H1 (cell line): ENCODE measurements at regions not wholly inside any gene's neighbourhood (a gene's known extent, or its start where the extent isn't known, plus 50 kb on each side); places are given as distances from the start of the nearest gene placed in this dataset.

Experiments
- CEBPB ChIP-seq: IDR thresholded peaks from 2 replicates; pipeline ENCODE4 v1.6.1; 2012; ENCODE audit warnings: low read depth, low read length
- CREB1 ChIP-seq: IDR thresholded peaks from 2 replicates; pipeline ENCODE4 v1.6.1; 2012; ENCODE audit warnings: inconsistent platforms
- EZH2 ChIP-seq: fragments of 200-600 bp; sonication (generic); IDR thresholded peaks from 2 replicates; pipeline ENCODE4 v1.7.1; 2012; ENCODE audit warnings: low read depth, mild to moderate bottlenecking, moderate library complexity, low read length, inconsistent platforms; ENCODE audit not compliant: severe bottlenecking
- GTF2F1 ChIP-seq: IDR thresholded peaks from 2 replicates; pipeline ENCODE4 v1.6.1; 2012; ENCODE audit warnings: low read depth, low read length, improper control_type of control experiment, borderline replicate concordance
- HDAC2 ChIP-seq, 2 experiments: fragments of 300-600 bp in 1 of 2; sonication (generic) in 1 of 2; IDR thresholded peaks; 2 replicates each; pipeline ENCODE4 v1.6.1; 2011 to 2012; ENCODE audit warnings: low read depth in 2 of 2, low read length in 2 of 2, mild to moderate bottlenecking in 2 of 2, moderate library complexity in 2 of 2, borderline replicate concordance in 1 of 2, inconsistent platforms in 1 of 2
- HDAC6 ChIP-seq: IDR thresholded peaks from one replicate; pipeline ENCODE4 v1.7.1; 2012; ENCODE audit warnings: low read depth, mild to moderate bottlenecking, inconsistent platforms, low read length, moderate library complexity
- KDM1A ChIP-seq: fragments of 200-600, 300-600 bp; sonication (generic); IDR thresholded peaks from 2 replicates; pipeline ENCODE4 v1.7.1; 2016; ENCODE audit warnings: mild to moderate bottlenecking, low read length, borderline replicate concordance
- KDM4A ChIP-seq: IDR thresholded peaks from one replicate; pipeline ENCODE4 v1.7.1; 2012; ENCODE audit warnings: low read depth, mild to moderate bottlenecking, moderate library complexity, low read length, inconsistent platforms; ENCODE audit not compliant: severe bottlenecking
- RAD21 ChIP-seq, 2 experiments: IDR thresholded peaks in 1 of 2; conservative IDR thresholded peaks in 1 of 2; 2 replicates each; pipeline ENCODE4 v1.6.1; 2011; ENCODE audit warnings: low read depth in 2 of 2, low read length in 2 of 2, improper control_type of control experiment in 1 of 2, inconsistent platforms in 1 of 2, mild to moderate bottlenecking in 1 of 2, moderate library complexity in 1 of 2
- RXRA ChIP-seq: IDR thresholded peaks from 2 replicates; pipeline ENCODE4 v1.6.1; 2011; ENCODE audit warnings: low read depth, mild to moderate bottlenecking, low read length, moderate library complexity; ENCODE audit not compliant: insufficient read depth
- TBP ChIP-seq: IDR thresholded peaks from 2 replicates; pipeline ENCODE4 v1.6.1; 2011; ENCODE audit warnings: low read depth, low read length, improper control_type of control experiment
- YY1 ChIP-seq: IDR thresholded peaks from 2 replicates; pipeline ENCODE4 v1.6.1; 2011; ENCODE audit warnings: low read depth, mild to moderate bottlenecking, low read length
- TF ChIP-seq, protein P1 (sequence below), 3 experiments: IDR thresholded peaks; 1 replicate in 2 of 3; 2 replicates in 1 of 3; pipeline versions ENCODE4 v1.5.1 to v1.6.1; 2011; ENCODE audit warnings: low read length in 3 of 3, mild to moderate bottlenecking in 3 of 3, inconsistent platforms in 2 of 3, low read depth in 1 of 3, moderate library complexity in 1 of 3; ENCODE audit not compliant: insufficient read depth in 1 of 3; ENCODE audit errors: control extremely low read depth in 1 of 3

GRCh38 chrX:56343219-56343618 lies 111.1 kb downstream of the KLF8 start:
- TF ChIP-seq, protein P1, sequence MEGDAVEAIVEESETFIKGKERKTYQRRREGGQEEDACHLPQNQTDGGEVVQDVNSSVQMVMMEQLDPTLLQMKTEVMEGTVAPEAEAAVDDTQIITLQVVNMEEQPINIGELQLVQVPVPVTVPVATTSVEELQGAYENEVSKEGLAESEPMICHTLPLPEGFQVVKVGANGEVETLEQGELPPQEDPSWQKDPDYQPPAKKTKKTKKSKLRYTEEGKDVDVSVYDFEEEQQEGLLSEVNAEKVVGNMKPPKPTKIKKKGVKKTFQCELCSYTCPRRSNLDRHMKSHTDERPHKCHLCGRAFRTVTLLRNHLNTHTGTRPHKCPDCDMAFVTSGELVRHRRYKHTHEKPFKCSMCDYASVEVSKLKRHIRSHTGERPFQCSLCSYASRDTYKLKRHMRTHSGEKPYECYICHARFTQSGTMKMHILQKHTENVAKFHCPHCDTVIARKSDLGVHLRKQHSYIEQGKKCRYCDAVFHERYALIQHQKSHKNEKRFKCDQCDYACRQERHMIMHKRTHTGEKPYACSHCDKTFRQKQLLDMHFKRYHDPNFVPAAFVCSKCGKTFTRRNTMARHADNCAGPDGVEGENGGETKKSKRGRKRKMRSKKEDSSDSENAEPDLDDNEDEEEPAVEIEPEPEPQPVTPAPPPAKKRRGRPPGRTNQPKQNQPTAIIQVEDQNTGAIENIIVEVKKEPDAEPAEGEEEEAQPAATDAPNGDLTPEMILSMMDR (IDR thresholded peaks at IDR 0.05; ENCODE audit: control extremely low read depth in 1 of 3, insufficient read depth in 1 of 3, low read depth in 1 of 3, low read length in 3 of 3): no peak
- TF ChIP-seq YY1 (no peak), HDAC6 (no peak), RAD21 (IDR thresholded peaks at IDR 0.05 in 1 of 2, conservative IDR thresholded peaks at IDR 0.05 in 1 of 2; ENCODE audit: low read depth in 2 of 2, low read length in 2 of 2) (no peak), CEBPB (no peak), RXRA (no peak), TBP (no peak), KDM1A (no peak), CREB1 (no peak), HDAC2 (IDR thresholded peaks at IDR 0.05; ENCODE audit: borderline replicate concordance in 1 of 2, low read depth in 2 of 2, low read length in 2 of 2) (no peak), GTF2F1 (no peak), EZH2 (no peak), KDM4A (no peak)
